ENCODE measurements at regions not wholly inside any gene's neighbourhood (a gene's known extent, or its start where the extent isn't known, plus 50 kb on each side); places are given as distances from the start of the nearest gene placed in this dataset.
"Not testable (repeated sequence)": the region's sequence is repeated elsewhere in the genome, so short reads cannot be mapped to it uniquely, and the experiment has no call there.

DNA sequence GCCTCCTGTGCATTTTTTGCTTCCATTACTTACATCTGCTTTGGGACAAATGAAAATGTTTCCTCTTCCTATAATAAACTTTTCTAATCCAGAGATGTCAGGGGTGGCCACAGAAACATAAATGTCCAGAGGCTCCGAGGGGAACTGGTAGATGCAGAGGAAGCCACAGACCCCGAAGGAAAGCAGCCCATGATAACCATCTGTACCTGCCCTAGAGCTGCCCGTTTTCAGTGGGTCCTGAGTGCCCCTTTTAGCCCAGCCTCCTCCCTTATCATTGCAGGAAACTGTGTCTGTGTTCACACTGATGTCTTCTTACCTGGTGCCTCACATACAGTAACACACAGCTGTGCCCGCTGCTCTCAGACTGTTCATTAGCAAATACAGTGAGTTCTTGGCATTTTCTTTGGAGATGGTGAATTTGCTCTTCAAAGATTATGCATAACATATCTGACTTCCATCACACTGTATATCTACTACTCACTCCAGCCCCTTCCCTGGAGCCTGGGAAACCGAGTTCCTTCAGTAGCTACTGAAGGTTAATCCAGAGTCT lies 817.8 kb downstream of the TMEM121 start:
- TF ChIP-seq, protein P1, sequence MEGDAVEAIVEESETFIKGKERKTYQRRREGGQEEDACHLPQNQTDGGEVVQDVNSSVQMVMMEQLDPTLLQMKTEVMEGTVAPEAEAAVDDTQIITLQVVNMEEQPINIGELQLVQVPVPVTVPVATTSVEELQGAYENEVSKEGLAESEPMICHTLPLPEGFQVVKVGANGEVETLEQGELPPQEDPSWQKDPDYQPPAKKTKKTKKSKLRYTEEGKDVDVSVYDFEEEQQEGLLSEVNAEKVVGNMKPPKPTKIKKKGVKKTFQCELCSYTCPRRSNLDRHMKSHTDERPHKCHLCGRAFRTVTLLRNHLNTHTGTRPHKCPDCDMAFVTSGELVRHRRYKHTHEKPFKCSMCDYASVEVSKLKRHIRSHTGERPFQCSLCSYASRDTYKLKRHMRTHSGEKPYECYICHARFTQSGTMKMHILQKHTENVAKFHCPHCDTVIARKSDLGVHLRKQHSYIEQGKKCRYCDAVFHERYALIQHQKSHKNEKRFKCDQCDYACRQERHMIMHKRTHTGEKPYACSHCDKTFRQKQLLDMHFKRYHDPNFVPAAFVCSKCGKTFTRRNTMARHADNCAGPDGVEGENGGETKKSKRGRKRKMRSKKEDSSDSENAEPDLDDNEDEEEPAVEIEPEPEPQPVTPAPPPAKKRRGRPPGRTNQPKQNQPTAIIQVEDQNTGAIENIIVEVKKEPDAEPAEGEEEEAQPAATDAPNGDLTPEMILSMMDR (IDR thresholded peaks at IDR 0.05), result not testable (repeated sequence)
- not testable (repeated sequence) for TF ChIP-seq POLR2A (IDR thresholded peaks at IDR 0.05)

Data from body of pancreas (tissue), 4 donors.